Endothelial cell of umbilical vein (primary cell): ENCODE measurements at regions not wholly inside any gene's neighbourhood (a gene's known extent, or its start where the extent isn't known, plus 50 kb on each side); places are given as distances from the start of the nearest gene placed in this dataset.

Experiments used
- BruUV-seq: library from RNA; stranded (reverse); fragments of 400-500 nt; replicated peaks from 2 replicates; lab custom pipeline; 2021; lab: Mats Ljungman, UMichigan
- CTCF ChIA-PET: fragments of 300-600, 350-600 bp; sonication (Branson Sonifier 250); formaldehyde crosslinking; loops from one replicate; lab custom pipeline; 2021; ENCODE audit warnings: antibody characterized with exemption, inconsistent platforms; lab: Charles Lee
- POLR2A ChIA-PET: fragments of 300-600, 350-600 bp; sonication (Branson Sonifier 250); formaldehyde crosslinking; loops from one replicate; lab custom pipeline; 2021; ENCODE audit warnings: antibody characterized with exemption, inconsistent platforms; lab: Charles Lee
- DNase-seq: peaks from one replicate; pipeline ENCODE4 v3.0.0-alpha.2; 2011; ENCODE audit warnings: low read depth, low spot score
- FAIRE-seq: peaks from 2 replicates; lab custom pipeline; 2011; peaks lifted over from hg19 to GRCh38; lab: Jason Lieb, UNC
- H2AFZ ChIP-seq: 2 replicates; pipeline ENCODE4 v1.6.0; 2012; ENCODE audit warnings: low read depth, low read length, control low read depth, inconsistent platforms
- H3K27ac ChIP-seq: 2 replicates; pipeline ENCODE4 v1.5.1; 2011; ENCODE audit warnings: low read depth, mild to moderate bottlenecking, control low read depth, low read length, moderate library complexity; ENCODE audit not compliant: insufficient read depth
- H3K27me3 ChIP-seq, 2 experiments: 2 replicates each; pipeline versions ENCODE4 v1.6.0 to v1.6.1; 2011; ENCODE audit warnings: low read length in 2 of 2, mixed read lengths in 1 of 2; ENCODE audit not compliant: control insufficient read depth in 2 of 2, insufficient read depth in 2 of 2
- H3K36me3 ChIP-seq, 2 experiments: 2 replicates in 1 of 2; 3 replicates in 1 of 2; pipeline ENCODE4 v1.5.1; 2011; ENCODE audit warnings: low read length in 2 of 2, mild to moderate bottlenecking in 1 of 2, moderate library complexity in 1 of 2; ENCODE audit not compliant: control insufficient read depth in 2 of 2, insufficient read depth in 2 of 2; ENCODE audit errors: extremely low read depth in 1 of 2
- H3K4me1 ChIP-seq: 3 replicates; pipeline ENCODE4 v1.5.1; 2011; ENCODE audit warnings: mild to moderate bottlenecking, low read length; ENCODE audit not compliant: control insufficient read depth, insufficient read depth; ENCODE audit errors: extremely low read depth
- H3K4me2 ChIP-seq: 2 replicates; pipeline ENCODE4 v1.6.1; 2011; ENCODE audit warnings: low read length, control low read depth, mixed read lengths; ENCODE audit not compliant: insufficient read depth
- H3K4me3 ChIP-seq, 3 experiments: fragments of 200-600 bp in 1 of 3; sonication (generic), shearing (Covaris generic) in 1 of 3; replicated peaks in 1 of 3; 2 replicates each; pipeline ENCODE4 v1.5.1; 2011 to 2016; ENCODE audit warnings: control low read depth in 3 of 3, low read length in 3 of 3, mild to moderate bottlenecking in 2 of 3, inconsistent platforms in 1 of 3, low read depth in 1 of 3, moderate library complexity in 1 of 3; ENCODE audit not compliant: insufficient read depth in 1 of 3
- H3K79me2 ChIP-seq: 2 replicates; pipeline ENCODE4 v1.6.0; 2012; ENCODE audit warnings: low read length, inconsistent platforms; ENCODE audit not compliant: control insufficient read depth, insufficient read depth
- H3K9ac ChIP-seq: replicated peaks from 2 replicates; pipeline ENCODE3; 2011; ENCODE audit warnings: low read length, control low read depth; ENCODE audit not compliant: insufficient read depth; ENCODE audit errors: extremely low read depth
- H3K9me1 ChIP-seq: replicated peaks from 3 replicates; pipeline ENCODE4 v1.6.0; 2011; ENCODE audit warnings: mild to moderate bottlenecking, low read length; ENCODE audit not compliant: control insufficient read depth, insufficient read depth; ENCODE audit errors: extremely low read depth
- H3K9me3 ChIP-seq: replicated peaks from 2 replicates; pipeline ENCODE4 v1.5.1; 2012; ENCODE audit warnings: low read length, inconsistent platforms; ENCODE audit not compliant: control insufficient read depth, insufficient read depth
- H4K20me1 ChIP-seq: replicated peaks from 2 replicates; pipeline ENCODE3; 2011; ENCODE audit warnings: mild to moderate bottlenecking, low read length; ENCODE audit not compliant: control insufficient read depth, insufficient read depth; ENCODE audit errors: extremely low read depth
- CTCF ChIP-seq, 2 donors: IDR thresholded peaks; 1 replicate in 1 of 2; 2 replicates in 1 of 2; pipeline ENCODE4 v1.5.1; 2011; ENCODE audit warnings: low read length in 2 of 2, mild to moderate bottlenecking in 2 of 2, moderate library complexity in 2 of 2, control low read depth in 1 of 2, inconsistent platforms in 1 of 2, low read depth in 1 of 2; ENCODE audit not compliant: insufficient read depth in 1 of 2; ENCODE audit errors: extremely low read depth in 1 of 2
- EZH2 ChIP-seq: IDR thresholded peaks from 2 replicates; pipeline ENCODE4 v1.6.1; 2012; ENCODE audit warnings: borderline replicate concordance, low read depth, mild to moderate bottlenecking, moderate library complexity, low read length, inconsistent platforms; ENCODE audit not compliant: severe bottlenecking
- FOS ChIP-seq: IDR thresholded peaks from 2 replicates; pipeline ENCODE4 v1.6.1; 2011; ENCODE audit warnings: mild to moderate bottlenecking, low read length, moderate library complexity, borderline replicate concordance; ENCODE audit not compliant: insufficient read depth
- MAX ChIP-seq: IDR thresholded peaks from 2 replicates; pipeline ENCODE4 v1.6.1; 2011; ENCODE audit not compliant: insufficient read depth, insufficient read length
- MYC ChIP-seq: IDR thresholded peaks from one replicate; pipeline ENCODE4 v1.6.1; 2011; ENCODE audit warnings: mild to moderate bottlenecking, low read depth, low read length
- POLR2A ChIP-seq: IDR thresholded peaks from 2 replicates; pipeline ENCODE4 v1.6.1; 2012; ENCODE audit warnings: low read depth, mild to moderate bottlenecking, control low read depth, low read length
- POLR2AphosphoS5 ChIP-seq: IDR thresholded peaks from 2 replicates; pipeline ENCODE4 v1.6.1; 2012; ENCODE audit warnings: low read depth, mild to moderate bottlenecking, control low read depth, low read length, moderate library complexity; ENCODE audit not compliant: insufficient read depth
- dilution Hi-C: fragments of 300-500 bp; cut with MboI; formaldehyde crosslinking; loops from one replicate; pipeline ENCODE4 v1.15.0; 2019; ENCODE audit warnings: low sequenced_read_pairs; ENCODE audit not compliant: extremely low pct_ligation_motif_present
- intact Hi-C: fragments of 100-400 bp; cut with micrococcal nuclease; formaldehyde crosslinking; loops from one replicate; pipeline ENCODE4 v1.10.0; 2022

GRCh38 chr13:73273276-73273675 is 214.5 kb downstream of the KLF5 start:
- H3K4me3 ChIP-seq: no peak overlapping the region
- POLR2A ChIA-PET: no interaction called here
- dilution Hi-C loops: no loop called here
- H3K27ac ChIP-seq: no peak overlapping the region
- intact Hi-C loops: no loop called here
- no peaks in the 10 kb centered on the region for H3K27me3 ChIP-seq
- H3K9me3 ChIP-seq: no peaks in the 10 kb centered on the region
- H2AFZ ChIP-seq: no peak overlapping the region
- no peaks in the 10 kb centered on the region for H3K9me1 ChIP-seq
- no peak overlapping the region for H3K4me2 ChIP-seq
- no peak overlapping the region for H3K9ac ChIP-seq
- DNase-seq (no peak), FAIRE-seq (no peak)
- TF ChIP-seq CTCF (IDR thresholded peaks at IDR 0.05; ENCODE audit: extremely low read depth in 1 of 2, insufficient read depth in 1 of 2, low read depth in 1 of 2, low read length in 2 of 2) (no peak), POLR2A (no peak), POLR2AphosphoS5 (no peak), MYC (no peak), EZH2 (no peak), MAX (no peak), FOS (no peak)
- no peaks in the 10 kb centered on the region for H3K4me1 ChIP-seq
- BruUV-seq: no TSS peak
- no peaks in the 10 kb centered on the region for H3K79me2 ChIP-seq
- H4K20me1 ChIP-seq: no peaks in the 10 kb centered on the region
- CTCF ChIA-PET: interaction anchor here (1.2 kb wide), 1 partner anchor 9 kb away, joined by 4 read pairs; no protein-coding TSS in a partner anchor
- H3K36me3 ChIP-seq: no peaks in the 10 kb centered on the region
